K562 (cell line): ENCODE measurements at regions not wholly inside any gene's neighbourhood (a gene's known extent, or its start where the extent isn't known, plus 50 kb on each side); places are given as distances from the start of the nearest gene placed in this dataset.

Source experiments
- ATAC-seq: fragments of 200-7000 bp; cut with Tn5 transposase; 3 replicates; pipeline ENCODE4 v1.9.1; 2020; ENCODE audit warnings: moderate library complexity
- BruUV-seq: library from RNA; stranded (reverse); fragments of 400-500 nt; replicated peaks from 2 replicates; lab custom pipeline; 2021; lab: Mats Ljungman, UMichigan
- CTCF ChIA-PET: fragments of 300-600 bp; formaldehyde crosslinking; extraction: SDS; loops from one replicate; lab custom pipeline; 2021; ENCODE audit warnings: low intra/inter-chr PET ratio; lab: Yijun Ruan, JAX
- POLR2A ChIA-PET: fragments of 300-600, 350-650 bp; sonication (Branson Sonifier 250); formaldehyde crosslinking; extraction: SDS; loops from one replicate; lab custom pipeline; 2021; ENCODE audit warnings: antibody characterized with exemption, inconsistent platforms; lab: Yijun Ruan, JAX
- DNase-seq, 4 experiments: peaks; one replicate each; pipeline versions ENCODE4 v3.0.0 to v3.0.0-alpha.2; 2011 to 2018; ENCODE audit warnings: low spot score in 3 of 4, mixed read lengths in 3 of 4; ENCODE audit errors: extremely low read depth in 1 of 4
- FAIRE-seq: peaks from 2 replicates; lab custom pipeline; 2011; peaks lifted over from hg19 to GRCh38; lab: Jason Lieb, UNC
- H2AFZ ChIP-seq: 2 replicates; pipeline ENCODE4 v1.6.0; 2011; ENCODE audit warnings: low read depth, low read length, control low read depth, inconsistent platforms
- H3K27ac ChIP-seq: fragments of 200-600 bp; 3 replicates; pipeline ENCODE4 v1.8.0; 2011; ENCODE audit warnings: low read depth, mild to moderate bottlenecking, control low read depth, inconsistent platforms, low read length, moderate library complexity, mixed read lengths; ENCODE audit errors: extremely low read depth
- H3K27me3 ChIP-seq, 2 experiments: fragments of 300-600 bp in 1 of 2; 2 replicates in 1 of 2; 3 replicates in 1 of 2; pipeline versions ENCODE4 v1.6.0 to v1.8.0; 2011; ENCODE audit warnings: inconsistent platforms in 2 of 2, low read length in 2 of 2, mild to moderate bottlenecking in 1 of 2, mixed read lengths in 1 of 2, moderate library complexity in 1 of 2; ENCODE audit not compliant: control insufficient read depth in 2 of 2, insufficient read depth in 2 of 2
- H3K36me3 ChIP-seq: fragments of 300-600 bp; 3 replicates; pipeline ENCODE4 v1.8.0; 2011; ENCODE audit warnings: mild to moderate bottlenecking, low read length, inconsistent platforms; ENCODE audit not compliant: control insufficient read depth, insufficient read depth
- H3K4me1 ChIP-seq, 2 experiments: fragments of 200-600 bp in 1 of 2; replicated peaks in 1 of 2; 2 replicates in 1 of 2; 3 replicates in 1 of 2; pipeline versions ENCODE4 v1.5.1 to v1.8.0; 2011; ENCODE audit warnings: inconsistent platforms in 2 of 2, low read length in 2 of 2, mild to moderate bottlenecking in 1 of 2, mixed read lengths in 1 of 2, moderate library complexity in 1 of 2; ENCODE audit not compliant: control insufficient read depth in 2 of 2, insufficient read depth in 2 of 2
- H3K4me2 ChIP-seq: 2 replicates; pipeline ENCODE4 v1.6.1; 2011; ENCODE audit warnings: low read length, control low read depth, inconsistent platforms, mixed read lengths; ENCODE audit not compliant: insufficient read depth
- H3K4me3 ChIP-seq: fragments of 200-600 bp; sonication (generic), shearing (Covaris generic); 2 replicates; pipeline ENCODE4 v1.5.1; 2016; ENCODE audit warnings: control low read depth, inconsistent platforms
- H3K79me2 ChIP-seq: fragments of 200-600 bp; 3 replicates; pipeline ENCODE4 v1.8.0; 2011; ENCODE audit warnings: low read length, inconsistent platforms; ENCODE audit not compliant: control insufficient read depth, insufficient read depth
- H3K9ac ChIP-seq, 2 experiments: 2 replicates each; pipeline versions ENCODE4 v1.6.0 to v1.6.1; 2011; ENCODE audit warnings: low read depth in 2 of 2, low read length in 2 of 2, control low read depth in 1 of 2, inconsistent platforms in 1 of 2, mild to moderate bottlenecking in 1 of 2, mixed read lengths in 1 of 2; ENCODE audit not compliant: insufficient read depth in 1 of 2
- H3K9me1 ChIP-seq: one replicate; pipeline ENCODE4 v1.6.0; 2011; ENCODE audit warnings: inconsistent platforms, mild to moderate bottlenecking, low read length, moderate library complexity; ENCODE audit not compliant: control insufficient read depth, insufficient read depth
- H3K9me3 ChIP-seq: replicated peaks from 2 replicates; pipeline ENCODE4 v1.5.1; 2011; ENCODE audit warnings: low read depth, low read length, inconsistent platforms; ENCODE audit not compliant: control insufficient read depth, insufficient read depth
- H4K20me1 ChIP-seq: replicated peaks from 2 replicates; pipeline ENCODE4 v1.6.1; 2011; ENCODE audit warnings: low read length, inconsistent platforms, mixed read lengths; ENCODE audit not compliant: control insufficient read depth, insufficient read depth
- ATF7 ChIP-seq: fragments of 450-650 bp; IDR thresholded peaks from 2 replicates; pipeline ENCODE4 v1.7.1; 2014; ENCODE audit warnings: mild to moderate bottlenecking, moderate library complexity
- CBX3 ChIP-seq, 2 experiments: IDR thresholded peaks; 1 replicate in 1 of 2; 2 replicates in 1 of 2; pipeline ENCODE4 v1.6.1; 2012; ENCODE audit warnings: inconsistent platforms in 2 of 2, low read length in 2 of 2, borderline replicate concordance in 1 of 2, control low read depth in 1 of 2
- CHD4 ChIP-seq: fragments of 200-600 bp; sonication (generic); IDR thresholded peaks from 3 replicates; pipeline ENCODE4 v1.6.1; 2012; ENCODE audit warnings: low read depth, mild to moderate bottlenecking, mixed read lengths, low read length, inconsistent platforms; ENCODE audit not compliant: insufficient read depth, insufficient replicate concordance, poor library complexity, severe bottlenecking
- CREM ChIP-seq: IDR thresholded peaks from 2 replicates; pipeline ENCODE4 v1.6.1; 2014; ENCODE audit warnings: antibody characterized with exemption, low read depth
- CTBP1 ChIP-seq: fragments of 450-650 bp; IDR thresholded peaks from 2 replicates; pipeline ENCODE4 v1.6.1; 2016; ENCODE audit warnings: borderline replicate concordance
- DACH1 ChIP-seq: fragments of 450-650 bp; IDR thresholded peaks from 2 replicates; pipeline ENCODE4 v1.6.1; 2018; ENCODE audit not compliant: partially characterized antibody
- NFXL1 ChIP-seq: fragments of 450-650 bp; formaldehyde crosslinking; IDR thresholded peaks from 2 replicates; pipeline ENCODE4 v1.4.0; 2021; ENCODE audit warnings: mild to moderate bottlenecking
- NR4A1 ChIP-seq, 2 experiments: fragments of 250-450 bp in 1 of 2; fragments of 450-650 bp in 1 of 2; sonication (Bioruptor Pico) in 1 of 2; IDR thresholded peaks; 2 replicates each; pipeline versions ENCODE4 v1.4.0 to v1.6.1; 2016 to 2020; ENCODE audit warnings: mild to moderate bottlenecking in 2 of 2, missing compliant biosample characterization in 1 of 2, missing genetic modification characterization in 1 of 2, moderate library complexity in 1 of 2
- PPARD ChIP-seq: fragments of 250-450 bp; sonication (Bioruptor Pico); IDR thresholded peaks from 2 replicates; pipeline ENCODE4 v1.8.0; 2022; ENCODE audit warnings: inconsistent platforms, mild to moderate bottlenecking, moderate library complexity
- RFX5 ChIP-seq: IDR thresholded peaks from 2 replicates; pipeline ENCODE4 v1.6.1; 2011; ENCODE audit warnings: low read depth, mild to moderate bottlenecking, improper control_type of control experiment, low read length
- TAL1 ChIP-seq: fragments of 450-650 bp; IDR thresholded peaks from 2 replicates; pipeline ENCODE4 v1.6.1; 2016; ENCODE audit warnings: mild to moderate bottlenecking
- ZNF311 ChIP-seq: fragments of 250-450 bp; sonication (Bioruptor Pico); IDR thresholded peaks from 2 replicates; pipeline ENCODE4 v1.4.0; 2020; ENCODE audit warnings: mild to moderate bottlenecking, moderate library complexity
- ZNF707 ChIP-seq: fragments of 250-450 bp; sonication (Bioruptor Pico); conservative IDR thresholded peaks from 2 replicates; pipeline ENCODE4 v1.8.0; 2022; ENCODE audit warnings: inconsistent platforms, mild to moderate bottlenecking, moderate library complexity
- WGBS: fragments of 100-300 bp; shearing (Covaris generic); methylation state at CpG from one replicate; pipeline ENCODE4 v1.1.6; 2016; ENCODE audit warnings: low coverage, mixed read lengths; ENCODE audit not compliant: insufficient coverage; ENCODE audit errors: missing lambda C conversion rate; 5-methylcytosine and 5-hydroxymethylcytosine counted together
- in situ Hi-C: fragments of 300-500 bp; cut with MboI; formaldehyde crosslinking; loops from 4 replicates; pipeline ENCODE4 v1.15.0; 2018; ENCODE audit warnings: inconsistent platforms, mixed read lengths
- intact Hi-C: fragments of 100-400 bp; cut with micrococcal nuclease; formaldehyde crosslinking; loops from 2 replicates; pipeline ENCODE4 v1.14.2; 2022
- TF ChIP-seq, protein P1 (sequence below): fragments of 250-450 bp; sonication (Bioruptor Pico); IDR thresholded peaks from 2 replicates; pipeline ENCODE4 v1.4.0; 2020
- TF ChIP-seq, protein P2 (sequence below): sonication (generic); formaldehyde crosslinking; IDR thresholded peaks from 2 replicates; pipeline ENCODE4 v1.8.0; 2022; ENCODE audit warnings: missing genetic modification reagents, mild to moderate bottlenecking, borderline replicate concordance
- TF ChIP-seq, protein P3 (sequence below): fragments of 250-450 bp; sonication (Bioruptor Pico); IDR thresholded peaks from 2 replicates; pipeline ENCODE4 v1.4.0; 2020; ENCODE audit warnings: mild to moderate bottlenecking, moderate library complexity, borderline replicate concordance

DNA sequence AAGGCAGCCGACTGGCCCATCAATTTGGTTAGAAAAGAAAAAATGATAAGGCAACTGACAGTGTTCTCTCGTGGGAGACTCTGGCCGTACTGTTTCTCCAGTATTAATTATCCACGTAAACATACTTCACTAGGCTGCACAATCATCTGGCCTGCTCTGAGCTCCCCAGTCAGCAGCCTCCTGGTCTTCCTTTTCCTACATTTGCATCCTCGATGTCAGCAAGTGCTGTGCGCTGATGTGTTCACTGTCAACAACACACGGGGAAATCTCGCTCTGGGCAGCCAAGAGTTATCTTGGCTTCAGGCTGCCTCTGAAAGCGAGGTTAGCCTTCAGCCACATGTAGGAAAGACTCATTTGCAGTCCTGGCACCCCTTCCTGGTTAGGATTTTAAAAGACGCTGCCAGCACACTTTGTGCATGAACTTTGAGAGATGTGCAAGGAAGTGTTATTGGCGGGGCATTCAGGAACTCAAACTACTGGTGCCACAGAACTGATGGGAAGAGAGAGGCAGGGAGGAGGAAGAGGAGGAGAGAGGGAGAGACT, 460.5 kb upstream of the ARID1B start:
- DNase-seq, result no peak
- Histone ChIP-seq H3K36me3 (no peaks in the 10 kb centered on the region), H3K9me1 (no peaks in the 10 kb centered on the region), H3K4me1 (no peaks in the 10 kb centered on the region), H2AFZ (no peak overlapping the region), H3K9ac (no peak overlapping the region)
- 0% methylated on average over 11 of the region's 11 CpGs for WGBS
- in situ Hi-C loops (no loop called here), intact Hi-C loops (no loop called here)
- TF ChIP-seq PPARD, result no peak
- TF ChIP-seq DACH1, result no peak
- TF ChIP-seq CHD4, result no peak
- TF ChIP-seq ZNF311 (CRISPR knock-in tag), result no peak
- TF ChIP-seq NFXL1 (CRISPR knock-in tag), result no peak
- TF ChIP-seq CREM, result no peak
- TF ChIP-seq RFX5, result no peak
- no peak for TF ChIP-seq ATF7
- TF ChIP-seq, protein P1, sequence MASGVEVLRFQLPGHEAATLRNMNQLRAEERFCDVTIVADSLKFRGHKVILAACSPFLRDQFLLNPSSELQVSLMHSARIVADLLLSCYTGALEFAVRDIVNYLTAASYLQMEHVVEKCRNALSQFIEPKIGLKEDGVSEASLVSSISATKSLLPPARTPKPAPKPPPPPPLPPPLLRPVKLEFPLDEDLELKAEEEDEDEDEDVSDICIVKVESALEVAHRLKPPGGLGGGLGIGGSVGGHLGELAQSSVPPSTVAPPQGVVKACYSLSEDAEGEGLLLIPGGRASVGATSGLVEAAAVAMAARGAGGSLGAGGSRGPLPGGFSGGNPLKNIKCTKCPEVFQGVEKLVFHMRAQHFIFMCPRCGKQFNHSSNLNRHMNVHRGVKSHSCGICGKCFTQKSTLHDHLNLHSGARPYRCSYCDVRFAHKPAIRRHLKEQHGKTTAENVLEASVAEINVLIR (CRISPR knock-in tag), result no peak
- no peak for TF ChIP-seq CTBP1
- TF ChIP-seq NR4A1 (CRISPR knock-in tag; IDR thresholded peaks at IDR 0.05), result no peak
- TF ChIP-seq NR4A1 (tag; IDR thresholded peaks at IDR 0.05), result no peak
- TF ChIP-seq, protein P2, sequence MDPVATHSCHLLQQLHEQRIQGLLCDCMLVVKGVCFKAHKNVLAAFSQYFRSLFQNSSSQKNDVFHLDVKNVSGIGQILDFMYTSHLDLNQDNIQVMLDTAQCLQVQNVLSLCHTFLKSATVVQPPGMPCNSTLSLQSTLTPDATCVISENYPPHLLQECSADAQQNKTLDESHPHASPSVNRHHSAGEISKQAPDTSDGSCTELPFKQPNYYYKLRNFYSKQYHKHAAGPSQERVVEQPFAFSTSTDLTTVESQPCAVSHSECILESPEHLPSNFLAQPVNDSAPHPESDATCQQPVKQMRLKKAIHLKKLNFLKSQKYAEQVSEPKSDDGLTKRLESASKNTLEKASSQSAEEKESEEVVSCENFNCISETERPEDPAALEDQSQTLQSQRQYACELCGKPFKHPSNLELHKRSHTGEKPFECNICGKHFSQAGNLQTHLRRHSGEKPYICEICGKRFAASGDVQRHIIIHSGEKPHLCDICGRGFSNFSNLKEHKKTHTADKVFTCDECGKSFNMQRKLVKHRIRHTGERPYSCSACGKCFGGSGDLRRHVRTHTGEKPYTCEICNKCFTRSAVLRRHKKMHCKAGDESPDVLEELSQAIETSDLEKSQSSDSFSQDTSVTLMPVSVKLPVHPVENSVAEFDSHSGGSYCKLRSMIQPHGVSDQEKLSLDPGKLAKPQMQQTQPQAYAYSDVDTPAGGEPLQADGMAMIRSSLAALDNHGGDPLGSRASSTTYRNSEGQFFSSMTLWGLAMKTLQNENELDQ, result no peak
- TF ChIP-seq CBX3 (IDR thresholded peaks at IDR 0.05; ENCODE audit: borderline replicate concordance in 1 of 2, low read length in 2 of 2), result no peak
- TF ChIP-seq, protein P3, sequence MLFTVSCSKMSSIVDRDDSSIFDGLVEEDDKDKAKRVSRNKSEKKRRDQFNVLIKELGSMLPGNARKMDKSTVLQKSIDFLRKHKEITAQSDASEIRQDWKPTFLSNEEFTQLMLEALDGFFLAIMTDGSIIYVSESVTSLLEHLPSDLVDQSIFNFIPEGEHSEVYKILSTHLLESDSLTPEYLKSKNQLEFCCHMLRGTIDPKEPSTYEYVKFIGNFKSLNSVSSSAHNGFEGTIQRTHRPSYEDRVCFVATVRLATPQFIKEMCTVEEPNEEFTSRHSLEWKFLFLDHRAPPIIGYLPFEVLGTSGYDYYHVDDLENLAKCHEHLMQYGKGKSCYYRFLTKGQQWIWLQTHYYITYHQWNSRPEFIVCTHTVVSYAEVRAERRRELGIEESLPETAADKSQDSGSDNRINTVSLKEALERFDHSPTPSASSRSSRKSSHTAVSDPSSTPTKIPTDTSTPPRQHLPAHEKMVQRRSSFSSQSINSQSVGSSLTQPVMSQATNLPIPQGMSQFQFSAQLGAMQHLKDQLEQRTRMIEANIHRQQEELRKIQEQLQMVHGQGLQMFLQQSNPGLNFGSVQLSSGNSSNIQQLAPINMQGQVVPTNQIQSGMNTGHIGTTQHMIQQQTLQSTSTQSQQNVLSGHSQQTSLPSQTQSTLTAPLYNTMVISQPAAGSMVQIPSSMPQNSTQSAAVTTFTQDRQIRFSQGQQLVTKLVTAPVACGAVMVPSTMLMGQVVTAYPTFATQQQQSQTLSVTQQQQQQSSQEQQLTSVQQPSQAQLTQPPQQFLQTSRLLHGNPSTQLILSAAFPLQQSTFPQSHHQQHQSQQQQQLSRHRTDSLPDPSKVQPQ, result no peak
- no peak for TF ChIP-seq ZNF707 (CRISPR knock-in tag)
- no peak for TF ChIP-seq TAL1
- TF ChIP-seq, all 486 proteins: peak for 0
- Histone ChIP-seq H3K79me2 (no peaks in the 10 kb centered on the region), H3K27me3 (no peaks in the 10 kb centered on the region), H3K9me3 (no peaks in the 10 kb centered on the region), H4K20me1 (no peaks in the 10 kb centered on the region), H3K4me2 (no peak overlapping the region), H3K4me3 (no peak overlapping the region), H3K27ac (no peak overlapping the region)
- POLR2A ChIA-PET, result no interaction called here
- CTCF ChIA-PET, result no interaction called here
- ATAC-seq (no peak), FAIRE-seq (no peak)
- no TSS peak for BruUV-seq
